MM.1S (cell line): ENCODE measurements at regions not wholly inside any gene's neighbourhood (a gene's known extent, or its start where the extent isn't known, plus 50 kb on each side); places are given as distances from the start of the nearest gene placed in this dataset.

Source experiments
- DNase-seq: peaks from one replicate; pipeline ENCODE4 v3.0.0-alpha.2; 2015
- H2AFZ ChIP-seq: fragments of 300-600 bp; sonication (generic); 2 replicates; pipeline ENCODE4 v1.6.0; 2016; ENCODE audit warnings: antibody characterized with exemption, low read length
- H3F3A ChIP-seq: fragments of 300-600 bp; sonication (generic); 2 replicates; pipeline ENCODE4 v1.6.1; 2016; ENCODE audit warnings: mild to moderate bottlenecking, antibody characterized with exemption, low read length, moderate library complexity, mixed read lengths; ENCODE audit not compliant: insufficient read depth
- H3K27ac ChIP-seq: fragments of 300-600 bp; sonication (generic); 2 replicates; pipeline ENCODE4 v1.5.1; 2016; ENCODE audit warnings: mild to moderate bottlenecking, low read length
- H3K27me3 ChIP-seq: fragments of 300-600 bp; sonication (generic); replicated peaks from 2 replicates; pipeline ENCODE4 v1.6.0; 2016; ENCODE audit warnings: low read length; ENCODE audit not compliant: insufficient read depth
- H3K36me3 ChIP-seq: fragments of 300-600 bp; sonication (generic); replicated peaks from 2 replicates; pipeline ENCODE4 v1.6.1; 2016; ENCODE audit warnings: mild to moderate bottlenecking, low read length, mixed read lengths; ENCODE audit not compliant: insufficient read depth
- H3K4me1 ChIP-seq: fragments of 300-600 bp; sonication (generic); 2 replicates; pipeline ENCODE4 v1.6.1; 2016; ENCODE audit warnings: low read length, mixed read lengths
- H3K4me2 ChIP-seq: fragments of 300-600 bp; sonication (generic); 2 replicates; pipeline ENCODE4 v1.6.0; 2016; ENCODE audit warnings: low read depth, low read length
- H3K4me3 ChIP-seq: fragments of 300-600 bp; sonication (generic); 2 replicates; pipeline ENCODE4 v1.5.1; 2016; ENCODE audit warnings: low read length, mixed read lengths
- H3K79me2 ChIP-seq: fragments of 300-600 bp; sonication (generic); 2 replicates; pipeline ENCODE4 v1.6.1; 2016; ENCODE audit warnings: mixed run types, low read length, mixed read lengths
- H3K9ac ChIP-seq: fragments of 300-600 bp; sonication (generic); 2 replicates; pipeline ENCODE4 v1.6.1; 2016; ENCODE audit warnings: low read length, mixed read lengths
- H3K9me2 ChIP-seq: fragments of 300-600 bp; sonication (generic); replicated peaks from 2 replicates; pipeline ENCODE4 v1.6.1; 2016; ENCODE audit warnings: mild to moderate bottlenecking, low read length, mixed read lengths; ENCODE audit not compliant: insufficient read depth
- H3K9me3 ChIP-seq: fragments of 300-600 bp; sonication (generic); replicated peaks from 2 replicates; pipeline ENCODE4 v1.6.1; 2016; ENCODE audit warnings: mild to moderate bottlenecking, low read length, mixed read lengths; ENCODE audit not compliant: insufficient read depth
- H4K20me1 ChIP-seq: fragments of 300-600 bp; sonication (generic); 2 replicates; pipeline ENCODE4 v1.6.1; 2016; ENCODE audit warnings: mild to moderate bottlenecking, low read length, moderate library complexity, mixed read lengths; ENCODE audit not compliant: insufficient read depth
- EZH2 ChIP-seq: fragments of 300-600 bp; sonication (generic); optimal IDR thresholded peaks from 2 replicates; pipeline ENCODE3; 2017; ENCODE audit warnings: low read depth, mild to moderate bottlenecking, antibody characterized with exemption, low read length, mixed read lengths
- EZH2phosphoT487 ChIP-seq: fragments of 300-600 bp; sonication (generic); IDR thresholded peaks from 2 replicates; pipeline ENCODE4 v1.6.1; 2018; ENCODE audit warnings: antibody characterized with exemption, low read length
- TF ChIP-seq, protein P1 (sequence below): fragments of 300-600 bp; sonication (generic); IDR thresholded peaks from 2 replicates; pipeline ENCODE4 v1.5.1; 2016; ENCODE audit warnings: antibody characterized with exemption, low read length, mixed read lengths

DNA sequence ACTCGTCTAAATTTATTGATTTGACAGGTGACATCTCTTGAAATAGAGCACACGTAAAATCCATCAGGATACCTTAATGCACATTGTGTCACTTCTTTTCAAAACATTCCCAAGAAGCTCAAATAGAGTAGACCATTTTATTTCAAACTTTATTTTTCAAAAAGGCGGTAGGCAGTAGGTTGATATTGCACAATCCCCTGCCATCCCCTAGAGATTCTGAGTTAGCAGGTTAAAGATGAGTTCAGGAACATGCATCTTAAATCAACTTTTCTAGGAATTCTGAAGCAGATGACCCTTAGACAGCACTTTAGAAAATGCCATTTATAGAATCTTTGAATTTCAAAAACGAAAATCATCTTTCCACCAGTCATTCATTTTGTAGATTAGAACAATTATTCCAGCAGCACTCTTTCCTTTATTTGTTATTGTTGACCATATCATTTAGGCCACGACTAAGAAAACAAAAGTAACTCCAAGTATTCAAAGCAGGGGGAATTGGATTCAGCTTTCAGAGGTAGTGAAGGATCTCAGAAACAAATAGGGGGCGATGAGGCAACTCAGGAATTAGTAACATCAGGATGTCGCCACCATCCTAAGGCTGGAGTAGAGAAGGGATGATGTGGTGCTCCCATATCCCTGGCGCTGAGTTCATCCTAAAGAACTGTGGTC is 198.2 kb upstream of the MCTP2 start:
- TF ChIP-seq EZH2 (no peak), EZH2phosphoT487 (no peak)
- TF ChIP-seq, protein P1, sequence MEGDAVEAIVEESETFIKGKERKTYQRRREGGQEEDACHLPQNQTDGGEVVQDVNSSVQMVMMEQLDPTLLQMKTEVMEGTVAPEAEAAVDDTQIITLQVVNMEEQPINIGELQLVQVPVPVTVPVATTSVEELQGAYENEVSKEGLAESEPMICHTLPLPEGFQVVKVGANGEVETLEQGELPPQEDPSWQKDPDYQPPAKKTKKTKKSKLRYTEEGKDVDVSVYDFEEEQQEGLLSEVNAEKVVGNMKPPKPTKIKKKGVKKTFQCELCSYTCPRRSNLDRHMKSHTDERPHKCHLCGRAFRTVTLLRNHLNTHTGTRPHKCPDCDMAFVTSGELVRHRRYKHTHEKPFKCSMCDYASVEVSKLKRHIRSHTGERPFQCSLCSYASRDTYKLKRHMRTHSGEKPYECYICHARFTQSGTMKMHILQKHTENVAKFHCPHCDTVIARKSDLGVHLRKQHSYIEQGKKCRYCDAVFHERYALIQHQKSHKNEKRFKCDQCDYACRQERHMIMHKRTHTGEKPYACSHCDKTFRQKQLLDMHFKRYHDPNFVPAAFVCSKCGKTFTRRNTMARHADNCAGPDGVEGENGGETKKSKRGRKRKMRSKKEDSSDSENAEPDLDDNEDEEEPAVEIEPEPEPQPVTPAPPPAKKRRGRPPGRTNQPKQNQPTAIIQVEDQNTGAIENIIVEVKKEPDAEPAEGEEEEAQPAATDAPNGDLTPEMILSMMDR: no peak

DNA sequence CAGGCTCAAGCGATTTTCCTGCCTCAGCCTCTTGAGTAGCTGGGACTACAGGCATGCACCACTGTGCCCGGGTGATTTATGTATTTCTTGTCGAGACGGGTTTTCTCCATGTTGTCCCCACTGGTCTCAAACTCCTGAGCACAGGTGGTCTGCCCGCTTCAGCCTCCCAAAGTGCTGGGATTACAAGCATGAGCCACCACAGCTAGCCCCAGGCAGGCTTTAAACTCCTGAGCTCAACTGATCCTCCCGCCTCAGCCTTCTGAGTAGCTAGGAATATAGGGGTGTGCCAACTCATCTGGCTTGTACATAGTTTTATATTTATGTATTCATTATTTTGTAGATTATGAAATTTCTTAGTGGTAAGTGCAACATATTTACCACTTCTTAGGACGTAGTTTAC is 198.8 kb upstream of the MCTP2 start:
- Histone ChIP-seq H3K4me1 (no peaks in the 10 kb centered on the region), H3K4me2 (no peak overlapping the region), H3K36me3 (no peaks in the 10 kb centered on the region), H3K9me3 (no peaks in the 10 kb centered on the region), H3K27me3 (no peaks in the 10 kb centered on the region), H3K9ac (no peak overlapping the region), H4K20me1 (no peaks in the 10 kb centered on the region), H2AFZ (no peak overlapping the region), H3K9me2 (no peaks in the 10 kb centered on the region), H3K79me2 (no peaks in the 10 kb centered on the region), H3K4me3 (no peak overlapping the region), H3F3A (no peaks in the 10 kb centered on the region), H3K27ac (no peak overlapping the region)
- DNase-seq: no peak
- TF ChIP-seq EZH2phosphoT487 (no peak), EZH2 (no peak)
- TF ChIP-seq, protein P1: no peak

More for the DNA sequence above, 198.2 kb upstream of the MCTP2 start:
- H3F3A ChIP-seq: no peaks in the 10 kb centered on the region
- H4K20me1 ChIP-seq: no peaks in the 10 kb centered on the region
- H3K4me2 ChIP-seq: no peak overlapping the region
- no peaks in the 10 kb centered on the region for H3K79me2 ChIP-seq
- H3K9me3 ChIP-seq: no peaks in the 10 kb centered on the region
- H2AFZ ChIP-seq: no peak overlapping the region
- H3K4me1 ChIP-seq: no peaks in the 10 kb centered on the region
- no peaks in the 10 kb centered on the region for H3K9me2 ChIP-seq
- no peaks in the 10 kb centered on the region for H3K36me3 ChIP-seq
- H3K4me3 ChIP-seq: no peak overlapping the region
- no peak overlapping the region for H3K9ac ChIP-seq
- no peak overlapping the region for H3K27ac ChIP-seq
- no peaks in the 10 kb centered on the region for H3K27me3 ChIP-seq
- DNase-seq: no peak

GRCh38 chr15:94031072-94031471 is 200.3 kb upstream of the MCTP2 start:
- Histone ChIP-seq H3K4me1 (no peaks in the 10 kb centered on the region), H2AFZ (no peak overlapping the region), H3K79me2 (no peaks in the 10 kb centered on the region), H3K4me3 (no peak overlapping the region), H3K27me3 (no peaks in the 10 kb centered on the region), H3K27ac (no peak overlapping the region), H3K36me3 (no peaks in the 10 kb centered on the region), H3K9me2 (no peaks in the 10 kb centered on the region), H3K9me3 (no peaks in the 10 kb centered on the region), H3K4me2 (no peak overlapping the region), H4K20me1 (no peaks in the 10 kb centered on the region), H3F3A (no peaks in the 10 kb centered on the region), H3K9ac (no peak overlapping the region)
- TF ChIP-seq EZH2phosphoT487 (no peak), EZH2 (no peak)
- TF ChIP-seq, protein P1: no peak
- DNase-seq: no peak
